HG03378 (cell line): ENCODE measurements at regions not wholly inside any gene's neighbourhood (a gene's known extent, or its start where the extent isn't known, plus 50 kb on each side); places are given as distances from the start of the nearest gene placed in this dataset.

Experiments used
- ATAC-seq: cut with Tn5 transposase; IDR thresholded peaks from one replicate; pipeline ENCODE4 v1.9.1; 2021; ENCODE audit warnings: mild to moderate bottlenecking, moderate library complexity; ENCODE audit not compliant: unreplicated experiment

DNA sequence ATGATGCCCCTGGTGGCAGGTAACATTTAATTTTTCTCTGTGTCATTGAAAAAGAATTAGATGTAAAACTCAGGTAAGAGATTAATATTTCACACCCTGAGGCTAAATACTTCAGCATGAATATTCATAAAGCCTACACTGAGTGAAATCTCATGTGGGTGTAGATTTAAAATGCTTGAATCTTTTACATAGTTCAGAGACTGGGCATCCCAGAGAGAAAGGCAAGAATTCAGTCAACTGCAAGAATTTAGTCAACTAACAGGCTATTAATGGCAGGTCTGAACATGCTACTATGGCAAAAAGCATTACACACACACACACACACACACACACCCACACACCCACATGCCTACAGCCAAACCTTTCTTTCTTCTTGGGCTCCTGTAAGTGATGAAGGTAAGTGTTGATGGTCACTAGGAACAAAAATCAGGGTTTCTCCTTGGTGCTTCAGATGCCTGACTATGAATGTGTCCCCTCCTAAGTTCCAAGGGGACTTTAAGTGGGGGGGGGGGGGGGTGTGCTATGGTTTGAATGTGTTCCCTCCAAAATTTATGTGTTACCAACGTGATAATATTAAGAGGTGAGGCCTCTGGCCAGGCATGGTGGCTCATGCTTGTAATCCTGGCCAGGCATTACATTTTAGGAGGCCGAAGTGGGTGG lies 63.7 kb upstream of the PSMD7 start:
- no peak for ATAC-seq

DNA sequence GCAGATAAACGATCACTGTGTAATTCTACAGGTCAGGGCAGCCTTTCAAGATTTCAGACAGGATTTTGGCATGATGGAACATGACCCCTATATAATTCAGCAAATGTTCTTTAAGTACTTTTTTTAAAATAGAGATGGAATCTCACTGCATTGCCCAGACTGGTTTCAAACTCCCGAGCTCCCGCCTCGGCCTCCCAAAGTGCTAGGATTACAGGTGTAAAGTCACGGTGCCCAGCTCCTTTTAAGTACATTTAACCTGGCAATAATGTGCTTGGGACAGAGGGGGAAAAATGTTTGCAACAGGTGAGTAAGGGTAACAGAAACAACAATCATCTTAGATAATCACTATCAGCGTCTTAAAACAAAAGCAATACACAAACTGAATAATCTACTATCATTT lies 66.5 kb upstream of the PSMD7 start:
- ATAC-seq = no peak

DNA sequence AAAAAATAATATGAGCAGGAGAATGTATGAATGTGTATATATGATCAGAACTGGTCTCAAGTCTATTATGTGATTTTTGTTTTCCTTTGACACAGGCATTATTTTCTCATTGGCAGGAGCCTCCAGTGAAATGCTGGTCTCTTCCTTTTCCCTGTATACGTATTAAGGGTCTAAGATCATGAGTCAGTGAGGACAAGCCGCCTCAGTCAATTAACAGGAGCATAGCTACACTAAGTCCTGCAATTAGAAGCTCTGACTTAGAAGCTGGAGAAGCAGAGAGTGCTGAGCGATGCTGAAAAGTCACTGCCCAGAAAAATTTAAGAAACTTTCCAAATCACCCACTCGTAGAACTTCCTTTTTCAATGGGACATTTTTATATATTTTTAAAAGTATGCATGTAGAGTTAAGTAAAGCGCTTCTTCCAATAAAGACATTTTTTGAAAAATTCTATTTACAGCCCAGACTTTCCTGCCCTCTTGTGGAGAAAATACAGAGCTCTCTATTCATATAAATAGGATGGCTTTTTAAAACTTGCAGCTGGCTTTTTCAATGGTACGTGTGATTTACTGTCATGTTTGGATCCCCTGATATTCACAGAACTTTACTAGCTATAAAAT lies 70.2 kb upstream of the PSMD7 start:
- no peak for ATAC-seq

DNA sequence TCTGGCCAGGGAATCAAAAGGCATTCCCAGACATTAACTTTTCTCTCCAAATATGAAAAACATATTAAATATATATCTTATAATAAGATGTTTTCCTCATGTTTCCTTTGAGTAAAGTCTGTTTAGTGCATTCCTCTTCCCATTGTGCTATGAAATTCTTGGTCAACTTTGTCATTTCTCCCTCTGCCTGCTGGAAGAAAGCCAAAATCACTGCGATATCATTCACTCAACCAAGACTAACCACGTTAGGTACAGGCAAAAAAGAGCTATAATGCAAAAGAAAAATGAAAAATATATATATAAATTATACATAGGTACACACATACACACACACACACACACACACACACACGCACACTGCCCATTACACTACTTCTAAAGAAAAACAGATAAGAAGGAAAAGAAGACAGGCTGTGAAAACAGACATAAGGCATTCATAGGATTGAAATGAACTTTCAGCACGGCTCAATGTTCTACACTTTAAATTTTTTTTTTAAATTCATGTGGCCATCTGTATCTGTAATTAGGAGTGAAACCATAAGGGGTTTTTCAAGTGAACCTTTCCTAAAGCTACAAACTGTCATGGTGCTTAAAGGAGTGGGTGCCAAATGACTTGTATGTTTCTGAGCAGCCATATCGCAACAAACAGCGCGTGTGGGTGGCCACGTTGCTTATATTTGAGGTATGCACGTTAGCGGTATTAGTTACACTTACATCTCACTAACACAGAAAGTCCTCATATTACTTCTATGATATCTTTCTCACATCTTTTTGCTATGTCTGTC lies 71.6 kb upstream of the PSMD7 start:
- no peak for ATAC-seq

DNA sequence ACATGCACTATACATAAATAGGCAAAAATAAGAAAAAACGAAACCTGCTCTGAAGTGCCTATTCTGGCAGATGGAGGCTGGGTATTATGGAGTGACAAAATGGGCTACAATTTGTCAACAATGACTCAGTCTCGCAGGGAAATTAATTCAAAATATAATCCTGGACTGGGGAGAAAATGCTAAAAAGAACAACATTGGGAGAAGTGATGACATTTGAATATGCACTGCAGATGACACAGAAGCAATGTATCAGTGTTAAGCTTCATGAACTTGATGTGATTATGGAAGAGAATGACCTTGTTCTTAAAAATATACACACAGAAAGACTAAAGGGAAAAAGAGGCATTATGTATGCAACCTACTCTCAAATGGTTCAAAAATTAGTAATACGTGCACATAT lies 74.8 kb upstream of the PSMD7 start:
- ATAC-seq = no peak

- ATAC-seq = no peak
Measured at GRCh38 chr16:74219706-74220105, 76.9 kb upstream of the PSMD7 start.

DNA sequence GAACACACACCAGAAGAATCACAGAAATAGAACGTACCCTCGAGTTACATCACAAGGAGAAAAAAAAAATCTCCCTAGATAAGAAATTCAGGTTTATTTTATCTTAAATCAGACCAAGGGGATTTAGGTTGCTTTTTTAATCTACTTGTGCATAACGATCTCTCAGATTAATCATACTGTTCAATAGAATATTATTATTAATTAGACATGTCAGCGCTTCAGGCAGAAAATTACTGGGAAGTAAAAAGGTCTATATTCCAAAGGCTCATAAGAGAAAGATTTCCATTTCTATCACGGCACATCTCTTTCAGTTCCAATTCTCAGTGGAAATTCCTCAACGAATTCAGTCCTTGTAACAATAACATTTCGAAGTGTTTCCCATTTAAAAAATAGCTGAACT lies 77.7 kb upstream of the PSMD7 start:
- ATAC-seq = no peak

DNA sequence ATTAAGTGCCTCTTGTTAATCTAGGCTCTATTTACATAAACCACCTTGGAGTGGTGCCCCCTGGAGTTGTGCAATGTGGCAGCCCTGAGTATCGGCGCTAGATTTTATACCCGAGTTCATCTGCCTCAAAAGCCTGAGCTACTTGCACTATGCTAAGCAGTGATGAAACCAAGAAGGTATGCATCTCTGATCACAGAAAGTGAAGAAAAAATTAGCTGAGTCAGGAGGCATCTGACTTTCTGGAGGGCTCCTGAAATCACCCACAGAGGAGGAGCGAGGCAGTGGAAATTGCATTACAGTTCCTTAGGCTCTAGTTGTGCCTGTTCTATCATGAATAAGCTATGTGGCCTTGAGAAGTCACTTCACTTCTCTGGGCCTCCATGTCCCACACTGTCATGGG lies 80.3 kb upstream of the PSMD7 start:
- no peak for ATAC-seq

- no peak for ATAC-seq
Measured at GRCh38 chr16:74215249-74215648, 81.4 kb upstream of the PSMD7 start.

GRCh38 chr16:74213372-74213771 lies 83.2 kb upstream of the PSMD7 start:
- ATAC-seq = no peak

DNA sequence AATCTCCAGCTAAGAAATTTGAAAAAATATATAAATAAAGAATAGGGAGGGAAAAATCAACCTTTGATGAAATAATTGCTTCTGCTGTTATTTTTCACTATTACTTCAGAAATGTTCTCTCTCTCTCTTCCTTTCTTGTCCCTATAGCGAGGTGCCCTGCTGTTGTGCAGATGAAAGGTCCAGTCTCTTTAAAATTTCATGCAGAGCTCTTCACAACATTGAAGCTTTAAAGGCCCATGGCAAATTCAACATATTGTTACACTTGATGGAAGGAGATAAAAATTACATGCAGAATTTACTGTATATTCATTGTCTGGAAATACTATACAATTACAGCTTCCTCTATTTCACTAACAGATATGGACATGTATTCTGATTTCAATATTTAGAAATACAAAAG lies 86.4 kb upstream of the PSMD7 start:
- no peak for ATAC-seq

DNA sequence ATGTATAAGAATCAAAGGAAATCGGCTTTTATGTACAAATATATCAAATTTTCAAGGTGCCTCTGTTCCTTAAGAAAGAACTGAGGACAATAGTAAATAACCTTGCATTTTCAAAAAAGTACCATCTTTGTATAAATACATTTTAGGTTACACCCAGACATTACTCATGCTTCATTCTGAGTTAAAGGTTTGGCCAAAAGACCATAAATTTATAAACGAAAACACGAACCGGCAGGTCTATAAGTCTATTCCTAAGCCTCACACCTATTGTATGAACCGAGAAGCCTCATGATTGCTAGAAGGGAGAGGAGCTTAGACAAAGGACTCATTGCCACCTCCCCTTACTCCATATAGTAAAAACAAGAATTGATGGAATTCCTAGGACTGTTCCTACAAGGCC lies 94.6 kb upstream of the PSMD7 start:
- no peak for ATAC-seq

- ATAC-seq = no peak
Measured at GRCh38 chr16:74201576-74201975, 95.0 kb upstream of the PSMD7 start.

DNA sequence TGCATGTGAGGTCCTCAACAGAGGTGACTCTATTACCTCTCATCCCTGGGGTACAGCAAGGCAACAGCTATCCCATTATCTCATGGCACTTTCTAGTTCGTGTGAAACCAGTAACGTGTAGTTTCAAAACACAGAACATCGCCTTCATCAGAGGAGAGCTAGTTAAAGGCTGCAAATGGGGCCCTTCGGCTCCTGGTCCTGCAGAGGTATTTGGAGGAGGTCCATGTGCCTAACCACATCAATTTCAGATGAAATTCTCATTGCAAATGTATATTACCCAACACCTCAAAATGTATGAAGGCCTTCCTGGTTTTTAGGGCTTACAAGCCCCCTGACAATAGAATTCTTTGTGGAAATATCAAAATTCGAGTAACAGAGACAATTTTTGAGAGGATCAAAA lies 95.7 kb upstream of the PSMD7 start:
- no peak for ATAC-seq

- no peak for ATAC-seq
Measured at GRCh38 chr16:74199842-74200124, 96.8 kb upstream of the PSMD7 start.

GRCh38 chr16:74199066-74199841 lies 97.4 kb upstream of the PSMD7 start:
- no peak for ATAC-seq

GRCh38 chr16:74192281-74192797 lies 104.3 kb upstream of the PSMD7 start:
- ATAC-seq = no peak

DNA sequence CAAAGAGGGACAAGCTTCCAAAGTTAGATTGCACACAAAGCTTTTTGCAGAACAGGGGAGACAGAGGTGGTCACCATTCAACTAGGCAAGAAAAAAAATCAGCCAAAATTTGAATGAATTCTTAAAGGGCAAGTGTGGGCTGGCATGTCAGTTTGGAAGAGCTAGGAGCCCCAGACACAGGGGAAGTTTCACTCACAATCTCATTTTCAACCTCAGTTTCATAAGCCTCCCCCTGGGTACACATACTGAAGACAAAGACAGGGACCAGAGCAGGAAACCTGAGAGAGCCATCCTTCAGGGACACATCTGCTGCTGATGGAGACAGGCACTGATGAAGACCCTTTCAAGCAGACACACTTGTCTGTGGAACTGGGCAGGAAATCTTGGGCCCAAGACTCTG lies 106.3 kb upstream of the PSMD7 start:
- no peak for ATAC-seq

DNA sequence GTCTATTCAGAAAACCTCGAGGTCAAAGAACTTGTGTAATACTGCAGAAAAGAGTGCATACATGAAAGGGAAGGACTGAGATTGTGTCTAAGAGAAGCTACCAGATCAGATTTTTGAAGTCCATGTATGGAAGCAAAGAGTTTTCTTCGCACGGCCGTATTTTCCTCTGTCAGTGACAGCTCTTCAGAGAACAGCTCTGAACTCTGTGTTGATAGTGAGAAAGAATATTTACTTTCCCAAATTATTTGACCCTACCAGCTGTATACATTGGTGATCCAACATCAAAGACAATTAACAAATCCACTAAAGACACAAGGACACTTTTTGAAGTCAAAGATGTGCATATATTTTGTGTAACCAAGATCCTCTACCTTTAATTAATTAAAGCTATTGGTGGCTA lies 107.8 kb upstream of the PSMD7 start:
- ATAC-seq = no peak

- ATAC-seq = no peak
Measured at GRCh38 chr16:74186561-74186971, 110.0 kb upstream of the PSMD7 start.

DNA sequence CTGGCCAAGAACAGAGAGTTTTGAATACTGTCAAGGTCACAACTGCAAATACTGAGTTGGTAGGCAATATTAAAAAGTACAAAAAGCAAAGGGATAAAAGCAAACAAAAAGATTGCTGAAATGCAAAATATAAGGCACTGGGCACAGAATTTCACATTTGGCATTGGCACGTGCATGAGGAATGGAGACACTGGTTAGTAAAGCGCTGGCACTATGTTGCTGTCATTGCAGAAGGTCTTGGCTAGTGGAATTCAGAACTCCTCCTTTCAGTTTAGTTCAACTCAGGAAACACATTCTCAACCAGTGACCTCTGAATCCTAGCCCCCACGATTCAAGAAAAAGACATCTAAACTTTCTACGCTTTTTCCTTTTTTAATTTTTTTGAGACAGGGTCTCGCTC lies 111.8 kb upstream of the PSMD7 start:
- no peak for ATAC-seq
